Panc1 (cell line): ENCODE measurements at regions not wholly inside any gene's neighbourhood (a gene's known extent, or its start where the extent isn't known, plus 50 kb on each side); places are given as distances from the start of the nearest gene placed in this dataset.

Source experiments
- ATAC-seq: fragments of 200-7000 bp; cut with Tn5 transposase; 2 replicates; pipeline ENCODE4 v1.9.1; 2020; ENCODE audit warnings: mild to moderate bottlenecking, moderate library complexity
- BruUV-seq: library from RNA; stranded (reverse); fragments of 400-500 nt; replicated peaks from 2 replicates; lab custom pipeline; 2021; lab: Mats Ljungman, UMichigan
- CTCF ChIA-PET: fragments of 300-600 bp; sonication (Branson Sonifier 250); formaldehyde crosslinking; loops from one replicate; lab custom pipeline; 2022; ENCODE audit warnings: antibody characterized with exemption; lab: Charles Lee
- POLR2A ChIA-PET: fragments of 300-600 bp; sonication (Branson Sonifier 250); formaldehyde crosslinking; loops from one replicate; lab custom pipeline; 2022; ENCODE audit warnings: antibody characterized with exemption; lab: Charles Lee
- DNase-seq: peaks from one replicate; pipeline ENCODE4 v3.0.0-alpha.2; 2010; ENCODE audit warnings: low read depth, low spot score
- H3K27ac ChIP-seq: 2 replicates; pipeline ENCODE4 v1.5.1; 2011; ENCODE audit warnings: mild to moderate bottlenecking, low read length, inconsistent platforms
- H3K27me3 ChIP-seq: fragments of 200-500 bp; sonication (Bioruptor generic); 2 replicates; pipeline ENCODE4 v1.6.0; 2014; ENCODE audit warnings: low read length, inconsistent platforms; ENCODE audit not compliant: control insufficient read depth, insufficient read depth
- H3K36me3 ChIP-seq: fragments of 200-500 bp; sonication (Bioruptor generic); 2 replicates; pipeline ENCODE4 v1.5.1; 2014; ENCODE audit warnings: inconsistent platforms, mild to moderate bottlenecking, low read length, moderate library complexity; ENCODE audit not compliant: control insufficient read depth, insufficient read depth
- H3K4me1 ChIP-seq: 2 replicates; pipeline ENCODE4 v1.5.1; 2011; ENCODE audit warnings: inconsistent platforms, mild to moderate bottlenecking, low read length, moderate library complexity; ENCODE audit not compliant: control insufficient read depth, insufficient read depth
- H3K4me3 ChIP-seq, 2 experiments: 2 replicates each; pipeline ENCODE4 v1.5.1; 2011 to 2012; ENCODE audit warnings: low read depth in 2 of 2, low read length in 2 of 2, mild to moderate bottlenecking in 2 of 2, inconsistent platforms in 1 of 2, moderate library complexity in 1 of 2
- H3K9me3 ChIP-seq: fragments of 200-500 bp; sonication (Bioruptor generic); 2 replicates; pipeline ENCODE4 v1.5.1; 2014; ENCODE audit warnings: low read depth, mild to moderate bottlenecking, inconsistent platforms, low read length, moderate library complexity; ENCODE audit not compliant: control insufficient read depth, insufficient read depth
- POLR2AphosphoS5 ChIP-seq: IDR thresholded peaks from 2 replicates; pipeline ENCODE4 v1.6.1; 2012; ENCODE audit warnings: mild to moderate bottlenecking, low read depth, low read length, moderate library complexity
- SIN3A ChIP-seq: IDR thresholded peaks from 2 replicates; pipeline ENCODE4 v1.6.1; 2012; ENCODE audit warnings: low read depth, mild to moderate bottlenecking, low read length, moderate library complexity, borderline replicate concordance; ENCODE audit not compliant: insufficient read depth
- TCF7L2 ChIP-seq: IDR thresholded peaks from 2 replicates; pipeline ENCODE4 v1.6.1; 2011; ENCODE audit warnings: mild to moderate bottlenecking, low read depth, low read length, inconsistent platforms
- in situ Hi-C: cut with HindIII; loops from 2 replicates; pipeline ENCODE4 v1.10.0; 2016; ENCODE audit warnings: low sequenced_read_pairs, low pct_unique_long_range_greater_than_20kb
- intact Hi-C: fragments of 100-400 bp; cut with micrococcal nuclease; formaldehyde crosslinking; loops from one replicate; pipeline ENCODE4 v1.10.0; 2022; ENCODE audit not compliant: unreplicated experiment
- TF ChIP-seq, protein P1 (sequence below): fragments of 450-650 bp; IDR thresholded peaks from 2 replicates; pipeline ENCODE4 v1.5.1; 2017; ENCODE audit warnings: mild to moderate bottlenecking
- TF ChIP-seq, protein P2 (sequence below), 2 experiments: IDR thresholded peaks; 2 replicates each; pipeline ENCODE4 v1.6.1; 2011 to 2012; ENCODE audit warnings: low read depth in 2 of 2, control low read depth in 1 of 2, low read length in 1 of 2, mild to moderate bottlenecking in 1 of 2, moderate library complexity in 1 of 2; ENCODE audit not compliant: insufficient read depth in 1 of 2

DNA sequence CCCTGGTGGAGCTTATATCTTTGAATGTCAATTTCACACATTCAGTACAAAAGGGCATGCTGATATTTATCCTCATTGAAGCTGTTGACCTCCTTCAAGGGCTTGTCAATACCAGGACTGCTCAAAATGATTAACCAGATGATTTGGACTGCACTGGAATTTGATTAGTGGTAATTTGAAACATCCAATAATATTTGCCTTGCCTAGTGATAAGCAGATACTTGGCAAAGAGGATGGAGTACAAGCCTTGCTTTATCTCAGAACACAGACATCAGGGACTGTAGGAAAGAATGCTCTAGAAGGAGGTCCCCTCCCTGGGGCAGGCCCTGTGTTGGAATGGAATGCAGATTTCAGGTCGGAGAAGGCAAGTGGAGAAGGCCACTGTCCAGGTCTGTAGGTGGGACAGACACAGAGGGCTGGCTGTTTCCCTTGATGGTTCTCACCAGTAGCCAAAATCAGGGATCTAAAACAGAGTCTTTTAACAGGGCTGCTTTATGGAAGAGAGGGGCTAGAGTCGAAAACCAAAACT, 64.8 kb upstream of the ZNF648 start:
- intact Hi-C loops (no loop called here), in situ Hi-C loops (no loop called here)
- DNase-seq (no peak), ATAC-seq (no peak)
- Histone ChIP-seq H3K4me3 (no peak overlapping the region), H3K4me1 (no peaks in the 10 kb centered on the region), H3K9me3 (no peaks in the 10 kb centered on the region), H3K36me3 (no peaks in the 10 kb centered on the region), H3K27me3 (no peaks in the 10 kb centered on the region), H3K27ac (no peak overlapping the region)
- TF ChIP-seq, protein P1, sequence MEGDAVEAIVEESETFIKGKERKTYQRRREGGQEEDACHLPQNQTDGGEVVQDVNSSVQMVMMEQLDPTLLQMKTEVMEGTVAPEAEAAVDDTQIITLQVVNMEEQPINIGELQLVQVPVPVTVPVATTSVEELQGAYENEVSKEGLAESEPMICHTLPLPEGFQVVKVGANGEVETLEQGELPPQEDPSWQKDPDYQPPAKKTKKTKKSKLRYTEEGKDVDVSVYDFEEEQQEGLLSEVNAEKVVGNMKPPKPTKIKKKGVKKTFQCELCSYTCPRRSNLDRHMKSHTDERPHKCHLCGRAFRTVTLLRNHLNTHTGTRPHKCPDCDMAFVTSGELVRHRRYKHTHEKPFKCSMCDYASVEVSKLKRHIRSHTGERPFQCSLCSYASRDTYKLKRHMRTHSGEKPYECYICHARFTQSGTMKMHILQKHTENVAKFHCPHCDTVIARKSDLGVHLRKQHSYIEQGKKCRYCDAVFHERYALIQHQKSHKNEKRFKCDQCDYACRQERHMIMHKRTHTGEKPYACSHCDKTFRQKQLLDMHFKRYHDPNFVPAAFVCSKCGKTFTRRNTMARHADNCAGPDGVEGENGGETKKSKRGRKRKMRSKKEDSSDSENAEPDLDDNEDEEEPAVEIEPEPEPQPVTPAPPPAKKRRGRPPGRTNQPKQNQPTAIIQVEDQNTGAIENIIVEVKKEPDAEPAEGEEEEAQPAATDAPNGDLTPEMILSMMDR, result no peak
- no peak for TF ChIP-seq TCF7L2
- TF ChIP-seq SIN3A, result no peak
- no peak for TF ChIP-seq POLR2AphosphoS5
- TF ChIP-seq, protein P2, sequence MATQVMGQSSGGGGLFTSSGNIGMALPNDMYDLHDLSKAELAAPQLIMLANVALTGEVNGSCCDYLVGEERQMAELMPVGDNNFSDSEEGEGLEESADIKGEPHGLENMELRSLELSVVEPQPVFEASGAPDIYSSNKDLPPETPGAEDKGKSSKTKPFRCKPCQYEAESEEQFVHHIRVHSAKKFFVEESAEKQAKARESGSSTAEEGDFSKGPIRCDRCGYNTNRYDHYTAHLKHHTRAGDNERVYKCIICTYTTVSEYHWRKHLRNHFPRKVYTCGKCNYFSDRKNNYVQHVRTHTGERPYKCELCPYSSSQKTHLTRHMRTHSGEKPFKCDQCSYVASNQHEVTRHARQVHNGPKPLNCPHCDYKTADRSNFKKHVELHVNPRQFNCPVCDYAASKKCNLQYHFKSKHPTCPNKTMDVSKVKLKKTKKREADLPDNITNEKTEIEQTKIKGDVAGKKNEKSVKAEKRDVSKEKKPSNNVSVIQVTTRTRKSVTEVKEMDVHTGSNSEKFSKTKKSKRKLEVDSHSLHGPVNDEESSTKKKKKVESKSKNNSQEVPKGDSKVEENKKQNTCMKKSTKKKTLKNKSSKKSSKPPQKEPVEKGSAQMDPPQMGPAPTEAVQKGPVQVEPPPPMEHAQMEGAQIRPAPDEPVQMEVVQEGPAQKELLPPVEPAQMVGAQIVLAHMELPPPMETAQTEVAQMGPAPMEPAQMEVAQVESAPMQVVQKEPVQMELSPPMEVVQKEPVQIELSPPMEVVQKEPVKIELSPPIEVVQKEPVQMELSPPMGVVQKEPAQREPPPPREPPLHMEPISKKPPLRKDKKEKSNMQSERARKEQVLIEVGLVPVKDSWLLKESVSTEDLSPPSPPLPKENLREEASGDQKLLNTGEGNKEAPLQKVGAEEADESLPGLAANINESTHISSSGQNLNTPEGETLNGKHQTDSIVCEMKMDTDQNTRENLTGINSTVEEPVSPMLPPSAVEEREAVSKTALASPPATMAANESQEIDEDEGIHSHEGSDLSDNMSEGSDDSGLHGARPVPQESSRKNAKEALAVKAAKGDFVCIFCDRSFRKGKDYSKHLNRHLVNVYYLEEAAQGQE (IDR thresholded peaks at IDR 0.05; ENCODE audit: insufficient read depth in 1 of 2, low read depth in 2 of 2, low read length in 1 of 2), result no peak
- POLR2A ChIA-PET, result no interaction called here
- CTCF ChIA-PET, result no interaction called here
- BruUV-seq, result no TSS peak

DNA sequence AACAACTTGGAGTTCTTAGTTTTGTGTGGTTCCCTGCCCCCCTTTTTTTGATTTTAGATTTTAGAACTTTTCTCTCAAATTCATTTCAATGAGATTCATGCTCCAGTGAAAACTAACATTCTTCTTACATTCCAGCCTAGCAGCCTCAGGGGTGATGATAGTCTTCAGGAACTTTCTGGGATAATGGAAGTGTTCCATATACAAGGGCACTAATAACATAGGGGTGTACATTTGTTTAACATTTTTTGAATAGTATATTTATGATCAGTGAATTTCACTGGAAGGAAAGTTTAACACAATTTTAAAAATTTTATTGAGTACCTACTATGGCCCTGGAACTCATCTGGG, 61.4 kb upstream of the ZNF648 start:
- H3K27ac ChIP-seq, result no peak overlapping the region

More for the DNA sequence above, 61.4 kb upstream of the ZNF648 start:
- no peaks in the 10 kb centered on the region for H3K36me3 ChIP-seq
- ATAC-seq, result no peak
- BruUV-seq, result no TSS peak
- H3K4me3 ChIP-seq, result no peak overlapping the region
- no peaks in the 10 kb centered on the region for H3K9me3 ChIP-seq
- no peak for DNase-seq
- TF ChIP-seq TCF7L2 (no peak), SIN3A (no peak), POLR2AphosphoS5 (no peak)
- TF ChIP-seq, protein P1, result no peak
- TF ChIP-seq, protein P2 (IDR thresholded peaks at IDR 0.05; ENCODE audit: insufficient read depth in 1 of 2, low read depth in 2 of 2, low read length in 1 of 2), result no peak
- no peaks in the 10 kb centered on the region for H3K4me1 ChIP-seq
- in situ Hi-C loops, result no loop called here
- CTCF ChIA-PET, result no interaction called here
- POLR2A ChIA-PET, result no interaction called here
- intact Hi-C loops, result no loop called here
- no peaks in the 10 kb centered on the region for H3K27me3 ChIP-seq
